ENCODE measurements at regions not wholly inside any gene's neighbourhood (a gene's known extent, or its start where the extent isn't known, plus 50 kb on each side); places are given as distances from the start of the nearest gene placed in this dataset.

- in situ Hi-C loops (cut with MboI) = loop anchor here (5.0 kb wide), 1 partner anchor 69 kb away; no protein-coding TSS in a partner anchor
- no peak overlapping the region for H3K4me3 ChIP-seq
- H3K27ac ChIP-seq (ENCODE audit: control insufficient read depth, insufficient read depth) = no peak overlapping the region
- H3K79me2 ChIP-seq (ENCODE audit: control insufficient read depth, insufficient read depth, low read length) = no peaks in the 10 kb centered on the region
- no peak for TF ChIP-seq STAT1 (conservative IDR thresholded peaks at IDR 0.05)
- TF ChIP-seq RBBP5 (conservative IDR thresholded peaks at IDR 0.05) = no peak
- peak; percentile 42; the same call in 1 of the 2 replicates for TF ChIP-seq RUNX3 (IDR thresholded peaks at IDR 0.05; ENCODE audit: low read length)
- TF ChIP-seq CTCF (IDR thresholded peaks at IDR 0.05 in 2 of 3, conservative IDR thresholded peaks at IDR 0.05 in 1 of 3; ENCODE audit: control insufficient read depth in 2 of 3, extremely low read depth in 1 of 3, insufficient read depth in 1 of 3, low read depth in 3 of 3, low read length in 3 of 3) = peak; percentile 72 to 83 (median 78)
- 0 out of 2 replicates have a peak, but pooled peaks have one; percentile 10 for TF ChIP-seq ZNF592 (IDR thresholded peaks at IDR 0.05)
- TF ChIP-seq ZNF24 (IDR thresholded peaks at IDR 0.05) = 0 out of 2 replicates have a peak, but pooled peaks have one; percentile 18
- peak; percentile 31; the same call in 1 of the 2 replicates for TF ChIP-seq ZBTB40 (IDR thresholded peaks at IDR 0.05; ENCODE audit: borderline replicate concordance)
- TF ChIP-seq SMC3 (IDR thresholded peaks at IDR 0.05; ENCODE audit: borderline replicate concordance, low read length) = peak; percentile 87
- peak; percentile 91 for TF ChIP-seq RAD21 (IDR thresholded peaks at IDR 0.05; ENCODE audit: insufficient read depth, low read depth, low read length)
- TF ChIP-seq SMARCA5 (IDR thresholded peaks at IDR 0.05) = peak; percentile 69; the same call in 1 of the 2 replicates
- 5% methylated on average over 1 of the region's 1 CpG for WGBS (ENCODE audit: insufficient coverage, insufficient replicate concordance, low lambda C conversion rate, missing lambda C conversion rate)
- peaks cover 0 to 2% of the 10 kb centered on the region in 2 experiments; a peak in 2 of 4 replicates for H3K27me3 ChIP-seq (replicated peaks in 1 of 2; ENCODE audit: control insufficient read depth in 2 of 2, insufficient read depth in 2 of 2, low read length in 1 of 2)
- no peak overlapping the region for H3K9ac ChIP-seq (ENCODE audit: control insufficient read depth, insufficient read depth, low read length)
- ATAC-seq (peak; percentile 94), DNase-seq (ENCODE audit: low read depth, low spot score) (peak; percentile 25), FAIRE-seq (peak; percentile 95)
- H3K36me3 ChIP-seq (ENCODE audit: control insufficient read depth in 2 of 2, insufficient read depth in 2 of 2, low read length in 1 of 2) = no peaks in the 10 kb centered on the region
- H2AFZ ChIP-seq (ENCODE audit: control insufficient read depth, low read depth, low read length) = no peak overlapping the region
- CTCF ChIA-PET = interaction anchor here (0.6 to 1.7 kb wide), 17 partner anchors 8 to 351 kb away, joined by 3 to 20 read pairs (median 5); no protein-coding TSS in a partner anchor
- intact Hi-C loops (cut with micrococcal nuclease; ENCODE audit: unreplicated experiment) = loop anchor here (1.0 kb wide), 1 partner anchor 59 kb away; no protein-coding TSS in a partner anchor
- H3K9me3 ChIP-seq (replicated peaks; ENCODE audit: control insufficient read depth, insufficient read depth, low read length) = no peaks in the 10 kb centered on the region
- H3K4me2 ChIP-seq (ENCODE audit: control insufficient read depth, insufficient read depth) = no peak overlapping the region
- RAD21 ChIA-PET (ENCODE audit: unreplicated experiment) = interaction anchor here (0.6 to 1.6 kb wide), 8 partner anchors 8 to 352 kb away, joined by 3 to 9 read pairs (median 4); no protein-coding TSS in a partner anchor
- SMC1A ChIA-PET (ENCODE audit: uncharacterized antibody, unreplicated experiment) = interaction anchor here (0.6 to 4.4 kb wide), 14 partner anchors 8 to 372 kb away, joined by 3 to 24 read pairs (median 4); no protein-coding TSS in a partner anchor
- POLR2A ChIA-PET = no interaction called here
- no TSS peak for BruUV-seq (replicated peaks)
- H3K4me1 ChIP-seq (ENCODE audit: control insufficient read depth, insufficient read depth, low read length) = no peaks in the 10 kb centered on the region
- no peaks in the 10 kb centered on the region for H4K20me1 ChIP-seq (ENCODE audit: control insufficient read depth, insufficient read depth)
Measured at GRCh38 chr7:35975851-35976454, 175.1 kb downstream of the SEPTIN7 start.
